NCI-H146 (cell line): ENCODE measurements at regions not wholly inside any gene's neighbourhood (a gene's known extent, or its start where the extent isn't known, plus 50 kb on each side); places are given as distances from the start of the nearest gene placed in this dataset.

Experiments
- DNase-seq: peaks from one replicate; lab custom pipeline; 2025; lab: John Stamatoyannopoulos, UW

- DNase-seq = no peak
These were observed 57.8 kb upstream of the PLSCR4 start for GRCh38 chr3:146308682-146309081.

DNA sequence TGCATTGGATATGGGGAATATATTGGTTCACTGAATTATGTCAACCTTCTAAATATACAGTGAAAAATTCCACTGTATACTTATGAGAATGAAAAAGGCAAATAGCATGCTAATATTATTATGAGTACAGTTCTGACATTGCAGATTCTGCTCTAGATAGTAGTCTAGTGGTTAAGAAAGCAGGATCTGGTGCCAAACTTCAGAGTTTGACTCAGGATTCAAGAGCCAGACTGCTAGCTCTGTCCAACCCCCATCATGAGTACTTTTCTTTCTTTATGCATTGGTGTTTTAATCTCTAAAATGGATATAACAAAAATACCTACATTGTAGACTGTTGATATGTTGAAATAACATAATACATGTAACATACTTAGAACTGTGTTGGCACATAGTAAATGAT is 57.3 kb upstream of the PLSCR4 start:
- no peak for DNase-seq

DNA sequence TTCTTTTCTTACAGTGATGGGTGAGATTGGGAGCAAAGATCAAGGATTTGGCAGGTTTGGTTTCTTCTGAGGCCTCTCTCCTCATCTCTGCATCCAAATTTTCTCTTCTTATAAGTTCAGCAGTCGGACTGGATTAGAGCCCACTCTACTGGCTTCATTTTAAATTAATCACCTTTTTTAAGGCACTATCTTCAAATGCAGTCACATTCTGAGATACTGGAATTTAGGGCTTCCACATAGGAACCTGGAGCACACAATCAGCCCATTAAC is 56.5 kb upstream of the PLSCR4 start:
- DNase-seq = no peak

DNA sequence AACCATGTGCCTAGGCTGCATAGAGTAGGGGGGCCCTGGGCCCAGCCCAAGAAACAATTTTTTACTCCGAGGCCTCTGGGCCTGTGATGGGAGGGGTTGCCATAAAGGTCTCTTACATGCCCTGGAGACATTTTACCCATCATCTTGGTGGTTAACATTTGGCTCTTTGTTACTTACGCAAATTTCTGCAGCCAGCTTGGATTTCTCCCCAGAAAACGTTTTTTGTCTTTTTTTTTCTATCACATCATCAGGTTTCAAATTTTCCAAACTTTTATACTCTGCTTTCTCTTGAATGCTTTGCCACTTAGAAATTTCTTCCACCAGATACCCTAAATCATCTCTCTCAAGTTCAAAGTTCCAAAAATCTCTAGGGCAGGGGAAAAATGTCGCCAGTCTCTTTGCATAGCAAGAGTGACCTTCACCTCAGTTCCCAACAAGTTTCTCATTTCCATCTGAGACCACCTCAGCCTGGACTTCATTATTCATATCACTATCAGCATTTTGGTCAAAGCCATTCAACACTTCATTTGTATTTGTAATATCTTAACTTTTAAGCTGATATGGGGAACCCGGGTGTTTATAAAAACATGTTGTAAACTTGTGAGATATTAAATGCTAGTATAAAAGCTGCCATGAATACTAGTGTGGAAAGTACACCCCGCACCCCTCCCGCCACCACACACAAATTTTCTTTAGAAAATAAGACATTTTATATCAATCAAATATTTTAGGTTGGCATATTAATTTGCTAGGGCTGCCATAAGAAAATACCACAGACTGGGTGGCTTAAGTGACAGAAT is 56.0 kb upstream of the PLSCR4 start:
- DNase-seq = no peak

DNA sequence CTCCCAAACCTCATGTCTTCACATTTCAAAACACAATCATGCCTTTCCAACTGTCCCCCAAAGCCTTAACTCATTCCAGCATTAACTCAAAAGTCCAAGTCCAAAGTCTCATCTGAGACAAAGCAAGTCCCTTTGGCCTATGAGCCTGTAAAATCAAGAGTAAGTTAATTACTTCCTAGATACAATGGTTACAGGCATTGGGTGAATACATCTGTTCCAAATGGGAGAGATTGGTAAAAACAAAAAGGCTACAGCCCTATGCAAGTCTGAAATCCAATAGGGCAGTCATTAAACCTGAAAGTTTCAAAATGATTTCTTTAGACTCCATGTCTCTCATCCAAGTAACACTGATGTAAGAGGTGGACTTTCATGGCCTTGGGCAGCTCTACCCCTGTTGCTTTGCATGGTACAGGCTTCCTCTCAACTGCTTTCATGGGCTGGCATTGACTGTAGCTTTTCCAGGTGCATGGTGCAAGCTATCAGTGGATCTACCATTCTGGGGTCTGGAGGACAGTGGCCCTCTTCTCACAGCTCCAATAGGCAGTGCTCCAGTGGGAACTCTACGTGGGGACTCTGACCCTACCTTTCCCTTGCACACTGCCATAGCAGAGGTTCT is 55.0 kb upstream of the PLSCR4 start:
- DNase-seq = no peak

DNA sequence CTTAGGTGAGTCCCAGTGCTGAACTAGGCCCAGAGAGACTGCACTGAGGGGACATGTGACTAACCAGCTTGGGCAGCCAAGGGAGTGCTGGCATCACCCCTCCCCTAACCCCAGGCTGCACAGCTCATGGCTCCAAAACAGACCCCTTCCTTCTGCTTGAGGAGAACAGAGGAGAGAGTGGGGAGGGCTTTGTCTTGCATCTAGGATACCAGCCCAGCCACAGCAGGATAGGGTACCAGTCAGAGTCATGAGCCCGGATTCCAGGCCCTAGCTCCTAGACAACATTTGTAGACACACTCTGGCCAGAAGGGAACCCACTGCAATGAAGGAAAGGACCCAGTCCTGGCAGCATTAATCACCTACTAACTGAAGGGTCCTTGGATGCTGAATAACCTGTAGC is 49.9 kb upstream of the PLSCR4 start:
- no peak for DNase-seq
